Upper lobe of left lung (tissue), 6 donors: ENCODE measurements at regions not wholly inside any gene's neighbourhood (a gene's known extent, or its start where the extent isn't known, plus 50 kb on each side); places are given as distances from the start of the nearest gene placed in this dataset.

Source experiments
- ATAC-seq, 2 donors: fragments of 200-7000 bp; cut with Tn5 transposase; one replicate each; pipeline ENCODE4 v1.9.1; 2022; ENCODE audit warnings: mild to moderate bottlenecking in 2 of 2, moderate library complexity in 2 of 2; ENCODE audit not compliant: low FRiP score in 2 of 2
- DNase-seq, 2 donors: peaks; one replicate each; pipeline ENCODE4 v3.0.0-alpha.2; 2019 to 2020
- H3K27ac ChIP-seq, 4 donors: fragments of 200-600 bp; sonication (generic); one replicate each; pipeline ENCODE4 v1.5.1; 2016 to 2019
- H3K27me3 ChIP-seq, 4 donors: fragments of 200-600 bp; sonication (generic); one replicate each; pipeline ENCODE4 v1.5.1; 2017 to 2019
- H3K36me3 ChIP-seq, 4 donors: fragments of 200-600 bp; sonication (generic); one replicate each; pipeline ENCODE4 v1.5.1; 2016 to 2019
- H3K4me1 ChIP-seq, 4 donors: fragments of 200-600 bp; sonication (generic); one replicate each; pipeline ENCODE4 v1.5.1; 2018 to 2019
- H3K4me3 ChIP-seq, 4 donors: fragments of 200-600 bp; sonication (generic); one replicate each; pipeline ENCODE4 v1.5.1; 2017 to 2019; ENCODE audit warnings: mild to moderate bottlenecking in 2 of 4, moderate library complexity in 1 of 4
- H3K9me3 ChIP-seq, 4 donors: fragments of 200-600 bp; sonication (generic); one replicate each; pipeline ENCODE4 v1.5.1; 2018 to 2019
- EP300 ChIP-seq, 4 donors: sonication (generic); formaldehyde crosslinking; IDR thresholded peaks; one replicate each; pipeline ENCODE4 v1.5.1; 2017; ENCODE audit warnings: antibody characterized with exemption in 4 of 4, control low read depth in 2 of 4
- POLR2A ChIP-seq, 4 donors: fragments of 450-650 bp; IDR thresholded peaks; one replicate each; pipeline ENCODE4 v1.5.1; 2016 to 2017; ENCODE audit warnings: antibody characterized with exemption in 4 of 4, mild to moderate bottlenecking in 2 of 4
- POLR2AphosphoS5 ChIP-seq, 2 donors: sonication (generic); formaldehyde crosslinking; IDR thresholded peaks; one replicate each; pipeline ENCODE4 v1.5.1; 2017; ENCODE audit warnings: antibody characterized with exemption in 2 of 2
- WGBS, 2 donors: methylation state at CpG; one replicate each; pipeline ENCODE4 v1.1.5; 2017 to 2018; 5-methylcytosine and 5-hydroxymethylcytosine counted together
- TF ChIP-seq, protein P1 (sequence below), 6 experiments: fragments of 450-650 bp in 4 of 6; fragments of 200-600 bp in 2 of 6; sonication (generic) in 2 of 6; IDR thresholded peaks; one replicate each; pipeline ENCODE4 v1.5.1; 2016 to 2019; ENCODE audit warnings: antibody characterized with exemption in 6 of 6
- donor health status: DM: no; HTN: no; CAD: no; lungs with moderate emphysema.
- donor health status: DM: no; HTN: yes; CAD: no; lungs with severe emphysema.

GRCh38 chr11:42589286-42589685, 722.5 kb upstream of the API5 start:
- WGBS, 2 donors: 52 to 61% methylated on average over 2 of the region's 2 CpGs
- no peaks in the 10 kb centered on the region for H3K27me3 ChIP-seq
- TF ChIP-seq POLR2AphosphoS5 (IDR thresholded peaks at IDR 0.05): no peak
- no peak for TF ChIP-seq POLR2A (IDR thresholded peaks at IDR 0.05)
- TF ChIP-seq EP300 (IDR thresholded peaks at IDR 0.05): no peak
- TF ChIP-seq, protein P1, sequence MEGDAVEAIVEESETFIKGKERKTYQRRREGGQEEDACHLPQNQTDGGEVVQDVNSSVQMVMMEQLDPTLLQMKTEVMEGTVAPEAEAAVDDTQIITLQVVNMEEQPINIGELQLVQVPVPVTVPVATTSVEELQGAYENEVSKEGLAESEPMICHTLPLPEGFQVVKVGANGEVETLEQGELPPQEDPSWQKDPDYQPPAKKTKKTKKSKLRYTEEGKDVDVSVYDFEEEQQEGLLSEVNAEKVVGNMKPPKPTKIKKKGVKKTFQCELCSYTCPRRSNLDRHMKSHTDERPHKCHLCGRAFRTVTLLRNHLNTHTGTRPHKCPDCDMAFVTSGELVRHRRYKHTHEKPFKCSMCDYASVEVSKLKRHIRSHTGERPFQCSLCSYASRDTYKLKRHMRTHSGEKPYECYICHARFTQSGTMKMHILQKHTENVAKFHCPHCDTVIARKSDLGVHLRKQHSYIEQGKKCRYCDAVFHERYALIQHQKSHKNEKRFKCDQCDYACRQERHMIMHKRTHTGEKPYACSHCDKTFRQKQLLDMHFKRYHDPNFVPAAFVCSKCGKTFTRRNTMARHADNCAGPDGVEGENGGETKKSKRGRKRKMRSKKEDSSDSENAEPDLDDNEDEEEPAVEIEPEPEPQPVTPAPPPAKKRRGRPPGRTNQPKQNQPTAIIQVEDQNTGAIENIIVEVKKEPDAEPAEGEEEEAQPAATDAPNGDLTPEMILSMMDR (IDR thresholded peaks at IDR 0.05): no peak
- DNase-seq (no peak), ATAC-seq (no peak)
- no peaks in the 10 kb centered on the region for H3K36me3 ChIP-seq
- no peaks in the 10 kb centered on the region for H3K4me1 ChIP-seq
- no peak overlapping the region for H3K4me3 ChIP-seq
- H3K27ac ChIP-seq: no peak overlapping the region
- H3K9me3 ChIP-seq: no peaks in the 10 kb centered on the region

GRCh38 chr11:42591841-42592240, 720.0 kb upstream of the API5 start:
- no peak for TF ChIP-seq POLR2AphosphoS5 (IDR thresholded peaks at IDR 0.05)
- no peak for TF ChIP-seq POLR2A (IDR thresholded peaks at IDR 0.05)
- TF ChIP-seq EP300 (IDR thresholded peaks at IDR 0.05): no peak
- TF ChIP-seq, protein P1 (IDR thresholded peaks at IDR 0.05): no peak
- H3K4me3 ChIP-seq: no peak overlapping the region
- H3K36me3 ChIP-seq: no peaks in the 10 kb centered on the region
- no peaks in the 10 kb centered on the region for H3K27me3 ChIP-seq
- H3K27ac ChIP-seq: no peak overlapping the region
- no peaks in the 10 kb centered on the region for H3K4me1 ChIP-seq
- ATAC-seq (no peak), DNase-seq (no peak)
- H3K9me3 ChIP-seq: no peaks in the 10 kb centered on the region
- 78 to 81% methylated on average over 2 of the region's 2 CpGs for WGBS, 2 donors

DNA sequence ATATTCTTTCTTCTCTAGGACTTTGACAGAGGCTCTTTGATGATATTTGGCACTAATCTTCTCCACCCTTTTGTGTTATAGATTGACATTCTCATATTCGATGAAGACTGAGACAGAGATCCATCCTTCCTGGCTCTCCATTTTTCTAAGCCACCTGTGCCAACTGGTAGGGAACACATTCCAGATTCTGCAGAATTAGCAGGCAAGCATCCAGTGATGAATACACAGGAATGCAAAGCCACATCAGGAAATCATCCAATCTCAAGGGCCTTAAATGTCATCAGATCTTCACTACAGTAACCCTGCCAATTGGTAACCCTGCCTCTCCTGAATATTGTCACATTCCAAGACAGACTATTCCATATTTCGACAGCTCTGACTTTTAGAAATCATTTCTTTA, 718.4 kb upstream of the API5 start:
- DNase-seq: no peak
- Histone ChIP-seq H3K27ac (no peak overlapping the region), H3K9me3 (no peaks in the 10 kb centered on the region), H3K27me3 (no peaks in the 10 kb centered on the region), H3K4me3 (no peak overlapping the region), H3K36me3 (no peaks in the 10 kb centered on the region), H3K4me1 (no peaks in the 10 kb centered on the region)
- TF ChIP-seq EP300 (IDR thresholded peaks at IDR 0.05): no peak
- ATAC-seq: no peak
- 81 to 90% methylated on average over 2 of the region's 2 CpGs for WGBS, 2 donors

DNA sequence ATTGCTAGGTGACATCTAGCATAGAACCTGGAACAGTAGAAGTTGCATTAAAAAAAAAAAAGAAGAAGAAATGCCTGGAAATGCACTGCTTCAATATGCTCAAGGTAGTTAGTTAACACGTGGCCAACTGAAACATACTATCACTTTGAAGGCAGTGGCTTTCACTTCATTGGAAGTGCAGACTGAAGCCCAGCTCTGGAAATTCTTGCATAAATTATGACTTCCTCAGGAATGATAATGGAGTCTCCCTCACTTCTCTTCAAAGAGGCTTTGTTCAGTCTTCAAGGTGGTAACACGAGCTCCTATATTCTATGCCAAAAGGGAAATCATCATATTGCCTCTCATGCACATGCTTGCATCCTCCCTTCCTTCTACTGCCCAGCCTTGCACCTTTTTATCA, 715.9 kb upstream of the API5 start:
- 26 to 31% methylated on average over 2 of the region's 2 CpGs for WGBS, 2 donors
- Histone ChIP-seq H3K9me3 (no peaks in the 10 kb centered on the region), H3K27me3 (no peaks in the 10 kb centered on the region), H3K27ac (no peak overlapping the region), H3K4me3 (no peak overlapping the region), H3K4me1 (no peaks in the 10 kb centered on the region), H3K36me3 (no peaks in the 10 kb centered on the region)
- TF ChIP-seq EP300 (IDR thresholded peaks at IDR 0.05): no peak
- TF ChIP-seq, protein P1 (IDR thresholded peaks at IDR 0.05): no peak
- TF ChIP-seq POLR2AphosphoS5 (IDR thresholded peaks at IDR 0.05): no peak
- TF ChIP-seq POLR2A (IDR thresholded peaks at IDR 0.05): no peak
- no peak for DNase-seq
- ATAC-seq: no peak

GRCh38 chr11:42596576-42597145, 715.1 kb upstream of the API5 start:
- no peak overlapping the region for H3K27ac ChIP-seq
- no peaks in the 10 kb centered on the region for H3K9me3 ChIP-seq
- WGBS, 2 donors: 69 to 74% methylated on average over 7 of the region's 7 CpGs
- H3K4me1 ChIP-seq: no peaks in the 10 kb centered on the region
- no peak for DNase-seq
- no peaks in the 10 kb centered on the region for H3K27me3 ChIP-seq
- no peaks in the 10 kb centered on the region for H3K36me3 ChIP-seq
- TF ChIP-seq, protein P1 (IDR thresholded peaks at IDR 0.05): no peak
- TF ChIP-seq POLR2A (IDR thresholded peaks at IDR 0.05): no peak
- no peak for TF ChIP-seq POLR2AphosphoS5 (IDR thresholded peaks at IDR 0.05)
- TF ChIP-seq EP300 (IDR thresholded peaks at IDR 0.05): no peak
- ATAC-seq: no peak
- H3K4me3 ChIP-seq: no peak overlapping the region
